Type B pancreatic cell (in vitro differentiated cells): ENCODE measurements at regions not wholly inside any gene's neighbourhood (a gene's known extent, or its start where the extent isn't known, plus 50 kb on each side); places are given as distances from the start of the nearest gene placed in this dataset.
"Not testable (repeated sequence)": the region's sequence is repeated elsewhere in the genome, so short reads cannot be mapped to it uniquely, and the experiment has no call there.

ENCODE experiments used
- DNase-seq: peaks from one replicate; pipeline ENCODE4 v3.0.0; 2021; ENCODE audit warnings: mixed read lengths; ENCODE audit not compliant: unreplicated experiment; ENCODE audit errors: extremely low spot score
- H3K27ac Mint-ChIP-seq: 2 replicates; pipeline ENCODE4 v1.8.0; 2021; ENCODE audit warnings: mild to moderate bottlenecking, mixed read lengths
- H3K27me3 Mint-ChIP-seq: 2 replicates; pipeline ENCODE4 v1.8.0; 2021; ENCODE audit warnings: mixed read lengths
- H3K36me3 Mint-ChIP-seq: 2 replicates; pipeline ENCODE4 v1.8.0; 2021; ENCODE audit warnings: mixed read lengths
- H3K4me1 Mint-ChIP-seq: one replicate; pipeline ENCODE4 v1.8.0; 2021; ENCODE audit warnings: mixed read lengths; ENCODE audit not compliant: unreplicated experiment
- H3K4me3 Mint-ChIP-seq: 2 replicates; pipeline ENCODE4 v1.8.0; 2021; ENCODE audit warnings: mild to moderate bottlenecking, mixed read lengths
- H3K9me3 Mint-ChIP-seq: 2 replicates; pipeline ENCODE4 v1.8.0; 2021; ENCODE audit warnings: mixed read lengths
- TF ChIP-seq, protein P1 (sequence below): fragments of 200-600 bp; sonication (generic); conservative IDR thresholded peaks from 2 replicates; pipeline ENCODE4 v1.5.0; 2021; ENCODE audit warnings: antibody characterized with exemption, mild to moderate bottlenecking

GRCh38 chrX:140432346-140433175 is 72.3 kb downstream of the SOX3 start:
- TF ChIP-seq, protein P1, sequence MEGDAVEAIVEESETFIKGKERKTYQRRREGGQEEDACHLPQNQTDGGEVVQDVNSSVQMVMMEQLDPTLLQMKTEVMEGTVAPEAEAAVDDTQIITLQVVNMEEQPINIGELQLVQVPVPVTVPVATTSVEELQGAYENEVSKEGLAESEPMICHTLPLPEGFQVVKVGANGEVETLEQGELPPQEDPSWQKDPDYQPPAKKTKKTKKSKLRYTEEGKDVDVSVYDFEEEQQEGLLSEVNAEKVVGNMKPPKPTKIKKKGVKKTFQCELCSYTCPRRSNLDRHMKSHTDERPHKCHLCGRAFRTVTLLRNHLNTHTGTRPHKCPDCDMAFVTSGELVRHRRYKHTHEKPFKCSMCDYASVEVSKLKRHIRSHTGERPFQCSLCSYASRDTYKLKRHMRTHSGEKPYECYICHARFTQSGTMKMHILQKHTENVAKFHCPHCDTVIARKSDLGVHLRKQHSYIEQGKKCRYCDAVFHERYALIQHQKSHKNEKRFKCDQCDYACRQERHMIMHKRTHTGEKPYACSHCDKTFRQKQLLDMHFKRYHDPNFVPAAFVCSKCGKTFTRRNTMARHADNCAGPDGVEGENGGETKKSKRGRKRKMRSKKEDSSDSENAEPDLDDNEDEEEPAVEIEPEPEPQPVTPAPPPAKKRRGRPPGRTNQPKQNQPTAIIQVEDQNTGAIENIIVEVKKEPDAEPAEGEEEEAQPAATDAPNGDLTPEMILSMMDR = no peak
- H3K27me3 Mint-ChIP-seq = peaks cover 40% of the 10 kb centered on the region
- no peaks in the 10 kb centered on the region for H3K4me1 Mint-ChIP-seq
- no peaks in the 10 kb centered on the region for H3K36me3 Mint-ChIP-seq
- no peak for DNase-seq
- H3K4me3 Mint-ChIP-seq = no peak overlapping the region
- no peak overlapping the region for H3K27ac Mint-ChIP-seq
- H3K9me3 Mint-ChIP-seq = no peaks in the 10 kb centered on the region

GRCh38 chrX:140431521-140431920 is 73.3 kb downstream of the SOX3 start:
- Mint-ChIP-seq H3K27me3 (peaks cover 32% of the 10 kb centered on the region), H3K36me3 (no peaks in the 10 kb centered on the region), H3K27ac (no peak overlapping the region), H3K9me3 (no peaks in the 10 kb centered on the region), H3K4me1 (no peaks in the 10 kb centered on the region), H3K4me3 (no peak overlapping the region)
- TF ChIP-seq, protein P1 = no peak
- no peak for DNase-seq

DNA sequence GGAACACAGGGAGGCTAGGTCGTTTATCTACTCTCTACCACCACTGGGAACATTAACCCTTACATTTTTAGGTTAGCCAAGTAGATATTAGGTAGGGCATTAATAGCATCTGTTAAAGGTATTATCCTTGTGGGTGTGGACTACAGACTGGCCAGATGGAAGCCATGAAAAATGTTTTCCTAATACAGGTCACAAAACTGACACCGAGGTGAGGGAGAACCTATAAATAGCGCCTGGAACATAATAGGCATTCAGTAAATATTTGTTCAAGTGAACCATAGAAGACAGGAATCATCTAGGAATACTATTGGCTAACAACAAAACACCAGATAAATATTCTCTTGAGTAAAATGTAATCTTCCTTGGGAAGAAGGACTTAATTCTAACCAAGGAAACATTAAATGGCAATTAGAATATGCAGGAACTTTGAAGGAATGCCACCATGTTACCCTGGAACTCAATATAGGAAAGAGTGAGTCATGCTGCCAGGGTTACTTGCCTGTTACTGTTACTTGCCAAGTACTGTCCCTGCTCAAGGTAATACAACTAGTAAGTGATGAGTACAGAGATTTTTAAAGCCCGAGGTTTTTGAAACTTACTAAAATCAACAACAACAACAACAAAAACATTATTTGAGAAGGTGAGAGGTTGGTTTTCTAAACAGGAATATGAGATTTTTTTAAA is 79.0 kb downstream of the SOX3 start:
- TF ChIP-seq, protein P1 = no peak
- no peak overlapping the region for H3K4me3 Mint-ChIP-seq
- no peak for DNase-seq
- H3K27ac Mint-ChIP-seq = no peak overlapping the region
- H3K27me3 Mint-ChIP-seq = peaks cover under 1% of the 10 kb centered on the region
- no peaks in the 10 kb centered on the region for H3K36me3 Mint-ChIP-seq
- H3K4me1 Mint-ChIP-seq = no peaks in the 10 kb centered on the region
- no peaks in the 10 kb centered on the region for H3K9me3 Mint-ChIP-seq

DNA sequence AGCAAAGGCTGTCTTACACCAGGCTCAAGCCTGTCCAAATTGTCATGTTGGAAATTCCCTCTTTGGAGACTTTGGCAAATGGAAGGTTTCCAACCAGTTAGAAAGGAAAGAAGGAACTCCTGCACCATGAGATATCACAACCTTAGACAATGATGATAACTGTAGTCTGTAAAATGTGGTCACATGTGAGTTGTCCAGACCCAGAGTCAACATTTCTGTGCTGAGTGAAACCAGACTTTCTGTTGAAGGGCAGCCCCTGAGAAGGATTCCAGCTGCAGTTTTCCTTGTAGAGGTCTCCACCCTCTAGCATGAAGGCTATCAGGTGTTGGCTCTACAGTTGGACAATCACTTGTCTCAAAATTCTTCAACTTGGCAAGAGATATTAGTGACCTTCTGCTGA is 82.4 kb downstream of the SOX3 start:
- TF ChIP-seq, protein P1 = no peak
- no peak for DNase-seq
- Mint-ChIP-seq H3K9me3 (no peaks in the 10 kb centered on the region), H3K36me3 (no peaks in the 10 kb centered on the region), H3K27ac (no peak overlapping the region), H3K4me1 (no peaks in the 10 kb centered on the region), H3K27me3 (no peaks in the 10 kb centered on the region), H3K4me3 (no peak overlapping the region)

GRCh38 chrX:140402131-140402530 is 102.7 kb downstream of the SOX3 start:
- not testable (repeated sequence) for H3K36me3 Mint-ChIP-seq, H3K27me3 Mint-ChIP-seq, H3K27ac Mint-ChIP-seq, H3K4me1 Mint-ChIP-seq, H3K9me3 Mint-ChIP-seq, H3K4me3 Mint-ChIP-seq, DNase-seq

GRCh38 chrX:140396326-140396725 is 108.5 kb downstream of the SOX3 start:
- H3K4me3 Mint-ChIP-seq, H3K4me1 Mint-ChIP-seq, H3K27me3 Mint-ChIP-seq, H3K36me3 Mint-ChIP-seq, H3K27ac Mint-ChIP-seq, DNase-seq, H3K9me3 Mint-ChIP-seq: not testable (repeated sequence)
